Mesothelial cell of epicardium (in vitro differentiated cells): ENCODE measurements at regions not wholly inside any gene's neighbourhood (a gene's known extent, or its start where the extent isn't known, plus 50 kb on each side); places are given as distances from the start of the nearest gene placed in this dataset.
"Not testable (repeated sequence)": the region's sequence is repeated elsewhere in the genome, so short reads cannot be mapped to it uniquely, and the experiment has no call there.

Experiments used
- DNase-seq, 2 experiments: peaks; one replicate each; pipeline ENCODE4 v3.0.0; 2021; ENCODE audit warnings: low spot score in 2 of 2; ENCODE audit not compliant: unreplicated experiment in 2 of 2
- H3K27ac Mint-ChIP-seq: 2 replicates; pipeline ENCODE4 v1.8.0; 2021; ENCODE audit warnings: mixed read lengths
- H3K27me3 Mint-ChIP-seq: 2 replicates; pipeline ENCODE4 v1.8.0; 2021; ENCODE audit warnings: low read depth, mixed read lengths
- H3K36me3 Mint-ChIP-seq: 2 replicates; pipeline ENCODE4 v1.8.0; 2021; ENCODE audit warnings: mixed read lengths
- H3K4me1 Mint-ChIP-seq: 2 replicates; pipeline ENCODE4 v1.8.0; 2021; ENCODE audit warnings: mixed read lengths
- H3K4me3 Mint-ChIP-seq: 2 replicates; pipeline ENCODE4 v1.8.0; 2021; ENCODE audit warnings: mild to moderate bottlenecking, moderate library complexity, mixed read lengths
- H3K9me3 Mint-ChIP-seq: 2 replicates; pipeline ENCODE4 v1.8.0; 2021; ENCODE audit warnings: mixed read lengths
- TF ChIP-seq, protein P1 (sequence below): fragments of 200-600 bp; sonication (generic); IDR thresholded peaks from one replicate; pipeline ENCODE4 v1.5.0; 2021; ENCODE audit warnings: antibody characterized with exemption; ENCODE audit not compliant: unreplicated experiment

- TF ChIP-seq, protein P1, sequence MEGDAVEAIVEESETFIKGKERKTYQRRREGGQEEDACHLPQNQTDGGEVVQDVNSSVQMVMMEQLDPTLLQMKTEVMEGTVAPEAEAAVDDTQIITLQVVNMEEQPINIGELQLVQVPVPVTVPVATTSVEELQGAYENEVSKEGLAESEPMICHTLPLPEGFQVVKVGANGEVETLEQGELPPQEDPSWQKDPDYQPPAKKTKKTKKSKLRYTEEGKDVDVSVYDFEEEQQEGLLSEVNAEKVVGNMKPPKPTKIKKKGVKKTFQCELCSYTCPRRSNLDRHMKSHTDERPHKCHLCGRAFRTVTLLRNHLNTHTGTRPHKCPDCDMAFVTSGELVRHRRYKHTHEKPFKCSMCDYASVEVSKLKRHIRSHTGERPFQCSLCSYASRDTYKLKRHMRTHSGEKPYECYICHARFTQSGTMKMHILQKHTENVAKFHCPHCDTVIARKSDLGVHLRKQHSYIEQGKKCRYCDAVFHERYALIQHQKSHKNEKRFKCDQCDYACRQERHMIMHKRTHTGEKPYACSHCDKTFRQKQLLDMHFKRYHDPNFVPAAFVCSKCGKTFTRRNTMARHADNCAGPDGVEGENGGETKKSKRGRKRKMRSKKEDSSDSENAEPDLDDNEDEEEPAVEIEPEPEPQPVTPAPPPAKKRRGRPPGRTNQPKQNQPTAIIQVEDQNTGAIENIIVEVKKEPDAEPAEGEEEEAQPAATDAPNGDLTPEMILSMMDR, result no peak
Observed at GRCh38 chr18:67770520-67770919, 254.0 kb upstream of the DSEL start.

DNA sequence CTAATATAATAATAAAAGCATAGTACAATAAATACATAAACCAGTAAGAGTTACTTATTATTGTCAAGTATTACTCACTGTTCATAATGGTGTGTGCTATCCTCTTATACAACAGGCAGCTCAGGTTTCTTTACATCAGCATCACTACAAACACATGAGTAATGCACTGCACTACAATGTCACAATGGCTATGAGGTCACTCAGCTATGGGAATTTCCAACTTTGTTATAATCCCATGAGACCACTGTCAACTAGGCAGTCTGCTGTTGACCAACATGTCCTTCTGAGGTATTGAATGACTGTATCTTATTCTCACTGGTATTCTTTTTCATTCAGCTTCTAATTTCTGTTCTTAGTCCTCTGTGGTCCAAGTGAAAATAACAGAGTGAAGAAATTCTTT lies 250.4 kb upstream of the DSEL start:
- TF ChIP-seq, protein P1, result no peak
- H3K9me3 Mint-ChIP-seq, result peaks cover 3% of the 10 kb centered on the region
- no peak for DNase-seq

More at GRCh38 chr18:67770520-67770919, 254.0 kb upstream of the DSEL start:
- H3K27me3 Mint-ChIP-seq, result no peaks in the 10 kb centered on the region
- no peaks in the 10 kb centered on the region for H3K9me3 Mint-ChIP-seq
- no peak for DNase-seq
- no peak overlapping the region for H3K4me3 Mint-ChIP-seq
- no peaks in the 10 kb centered on the region for H3K36me3 Mint-ChIP-seq
- no peak overlapping the region for H3K27ac Mint-ChIP-seq
- peaks cover 1% of the 10 kb centered on the region for H3K4me1 Mint-ChIP-seq

DNA sequence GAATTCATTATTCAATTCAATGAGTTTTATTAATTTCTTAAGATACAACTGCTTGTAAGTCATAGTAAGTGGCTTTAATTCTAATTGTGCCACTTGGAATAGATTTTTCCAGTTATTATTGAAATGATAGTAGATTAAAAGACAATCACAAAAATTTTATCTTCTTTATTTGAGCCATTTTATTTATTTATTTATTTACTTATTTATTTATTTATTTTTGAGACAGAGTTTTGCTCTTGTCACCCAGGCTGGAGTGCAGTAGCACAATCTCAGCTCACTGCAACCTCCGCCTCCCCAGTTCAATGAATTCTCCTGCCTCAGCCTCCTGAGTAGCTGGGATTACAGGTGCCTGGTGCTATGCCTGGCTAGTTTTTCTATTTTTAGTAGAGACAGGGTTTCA lies 235.7 kb upstream of the DSEL start:
- not testable (repeated sequence) for DNase-seq, H3K9me3 Mint-ChIP-seq

More for the DNA sequence above, 250.4 kb upstream of the DSEL start:
- no peak overlapping the region for H3K27ac Mint-ChIP-seq
- no peak overlapping the region for H3K4me3 Mint-ChIP-seq
- H3K27me3 Mint-ChIP-seq, result no peaks in the 10 kb centered on the region
- H3K4me1 Mint-ChIP-seq, result peaks cover 1% of the 10 kb centered on the region
- no peaks in the 10 kb centered on the region for H3K36me3 Mint-ChIP-seq

GRCh38 chr18:67742954-67743353 lies 226.4 kb upstream of the DSEL start:
- Mint-ChIP-seq H3K4me3 (no peak overlapping the region), H3K4me1 (no peaks in the 10 kb centered on the region)

More for the DNA sequence above, 235.7 kb upstream of the DSEL start:
- H3K27ac Mint-ChIP-seq, H3K4me3 Mint-ChIP-seq, H3K36me3 Mint-ChIP-seq, H3K27me3 Mint-ChIP-seq, H3K4me1 Mint-ChIP-seq: not testable (repeated sequence)

GRCh38 chr18:67742525-67742924 lies 226.0 kb upstream of the DSEL start:
- no peak overlapping the region for H3K27ac Mint-ChIP-seq
- TF ChIP-seq, protein P1, result no peak
- no peak for DNase-seq
- peaks cover 47% of the 10 kb centered on the region for H3K9me3 Mint-ChIP-seq
- H3K4me1 Mint-ChIP-seq, result no peaks in the 10 kb centered on the region
- H3K4me3 Mint-ChIP-seq, result no peak overlapping the region
- H3K27me3 Mint-ChIP-seq, result no peaks in the 10 kb centered on the region
- H3K36me3 Mint-ChIP-seq, result no peaks in the 10 kb centered on the region

More at GRCh38 chr18:67742954-67743353, 226.4 kb upstream of the DSEL start:
- Mint-ChIP-seq H3K36me3 (no peaks in the 10 kb centered on the region), H3K27me3 (no peaks in the 10 kb centered on the region), H3K9me3 (peaks cover 49% of the 10 kb centered on the region), H3K27ac (no peak overlapping the region)
- DNase-seq, result no peak
- TF ChIP-seq, protein P1, result no peak

DNA sequence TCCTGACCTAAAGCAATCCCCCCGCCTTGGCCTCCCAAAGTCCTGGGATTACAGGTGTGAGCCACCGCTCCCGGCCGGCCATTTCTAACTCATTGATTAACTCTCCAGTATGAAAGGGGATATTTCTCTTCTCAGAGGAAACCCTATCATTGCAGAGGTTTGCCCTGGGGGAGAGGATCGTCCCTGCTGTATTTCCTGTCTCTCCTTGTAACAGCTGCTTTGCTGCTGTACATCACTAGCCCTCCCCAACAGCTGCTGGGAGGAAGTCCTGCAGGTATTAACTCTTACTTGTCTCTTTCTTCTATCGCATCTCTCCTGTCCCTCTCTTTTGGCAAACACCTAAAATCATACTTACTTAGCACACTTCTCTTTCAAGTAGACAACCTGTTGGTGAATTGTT lies 219.0 kb upstream of the DSEL start:
- Mint-ChIP-seq H3K27me3 (no peaks in the 10 kb centered on the region), H3K4me3 (no peak overlapping the region), H3K4me1 (no peaks in the 10 kb centered on the region), H3K9me3 (no peaks in the 10 kb centered on the region), H3K36me3 (no peaks in the 10 kb centered on the region), H3K27ac (no peak overlapping the region)
- TF ChIP-seq, protein P1, result no peak
- DNase-seq, result no peak
